HepG2 (cell line): ENCODE measurements at regions not wholly inside any gene's neighbourhood (a gene's known extent, or its start where the extent isn't known, plus 50 kb on each side); places are given as distances from the start of the nearest gene placed in this dataset.

ENCODE experiments used
- BCLAF1 ChIP-seq: fragments of 450-650 bp; IDR thresholded peaks from 2 replicates; pipeline ENCODE4 v1.6.1; 2017; ENCODE audit warnings: mild to moderate bottlenecking
- PRDM15 ChIP-seq: sonication (generic); formaldehyde crosslinking; IDR thresholded peaks from 2 replicates; pipeline ENCODE4 v1.4.0; 2020; ENCODE audit warnings: missing genetic modification reagents
- STAT5B ChIP-seq: sonication (generic); formaldehyde crosslinking; IDR thresholded peaks from 2 replicates; pipeline ENCODE4 v1.4.0; 2020; ENCODE audit warnings: missing genetic modification reagents
- ZIK1 ChIP-seq: sonication (generic); formaldehyde crosslinking; IDR thresholded peaks from 2 replicates; pipeline ENCODE4 v1.5.0; 2020; ENCODE audit warnings: mild to moderate bottlenecking, low read depth, missing genetic modification reagents, borderline replicate concordance
- ZNF318 ChIP-seq: sonication (generic); formaldehyde crosslinking; IDR thresholded peaks from 2 replicates; pipeline ENCODE4 v1.4.0; 2020; ENCODE audit warnings: mild to moderate bottlenecking, missing genetic modification reagents

GRCh38 chr5:61827445-61827975 lies 478.5 kb upstream of the KIF2A start (continued):
- TF ChIP-seq PRDM15 (CRISPR knock-in tag) (no peak), STAT5B (no peak), ZIK1 (CRISPR knock-in tag) (no peak), BCLAF1 (no peak), ZNF318 (CRISPR knock-in tag) (no peak)
